ENCODE measurements at regions not wholly inside any gene's neighbourhood (a gene's known extent, or its start where the extent isn't known, plus 50 kb on each side); places are given as distances from the start of the nearest gene placed in this dataset.

DNA sequence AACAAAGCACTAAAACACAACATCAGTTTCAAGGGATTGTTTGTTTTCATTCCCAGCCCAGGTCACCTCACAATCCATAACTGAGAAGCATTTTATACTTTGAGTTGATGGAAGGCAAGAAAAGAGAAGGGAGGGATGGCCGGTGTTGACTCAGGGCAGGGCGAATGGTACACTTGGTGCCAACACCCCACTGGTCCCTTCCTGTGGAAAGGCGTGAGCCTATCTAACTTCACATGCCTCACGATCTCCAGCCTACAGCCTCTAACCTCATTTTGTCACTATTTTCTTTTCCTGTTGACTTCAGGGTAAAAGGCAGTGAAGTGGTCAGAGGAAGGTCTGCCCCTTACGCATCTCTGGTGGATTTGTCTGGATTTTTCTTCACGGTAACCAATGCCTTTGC lies 53.5 kb upstream of the SASH1 start:
- H3K4me1 ChIP-seq (ENCODE audit: insufficient read depth, low read length) = no peaks in the 10 kb centered on the region
- ATAC-seq (no peak), DNase-seq (no peak)
- H3K79me2 ChIP-seq (ENCODE audit: low read length) = no peaks in the 10 kb centered on the region
- H4K20me1 ChIP-seq (ENCODE audit: low read length) = no peaks in the 10 kb centered on the region
- CTCF ChIA-PET = no interaction called here
- H3K27ac ChIP-seq (ENCODE audit: low read length) = no peak overlapping the region
- H3K9ac ChIP-seq (ENCODE audit: low read length) = no peak overlapping the region
- H3K36me3 ChIP-seq (ENCODE audit: low read depth, low read length) = no peaks in the 10 kb centered on the region
- no peaks in the 10 kb centered on the region for H3F3A ChIP-seq (ENCODE audit: low read length, unreplicated experiment)
- H3K9me3 ChIP-seq (ENCODE audit: low read length) = no peaks in the 10 kb centered on the region
- no peaks in the 10 kb centered on the region for H3K9me2 ChIP-seq (replicated peaks; ENCODE audit: low read length)
- intact Hi-C loops (cut with micrococcal nuclease) = no loop called here
- H3K27me3 ChIP-seq (ENCODE audit: low read length) = no peaks in the 10 kb centered on the region
- H2AFZ ChIP-seq (ENCODE audit: low read length) = no peak overlapping the region
- H3K4me3 ChIP-seq (ENCODE audit: low read length) = no peak overlapping the region
- no TSS peak for BruUV-seq (replicated peaks)
- TF ChIP-seq EZH2 (IDR thresholded peaks at IDR 0.05; ENCODE audit: low read length, unreplicated experiment) (no peak), CTCF (conservative IDR thresholded peaks at IDR 0.05; ENCODE audit: low read depth, low read length) (no peak), EZH2phosphoT487 (IDR thresholded peaks at IDR 0.05; ENCODE audit: borderline replicate concordance, low read length) (no peak)
- H3K4me2 ChIP-seq (ENCODE audit: low read length) = no peak overlapping the region
- POLR2A ChIA-PET (ENCODE audit: unreplicated experiment) = no interaction called here

GRCh38 chr6:148291876-148292275 lies 50.8 kb upstream of the SASH1 start:
- Histone ChIP-seq H3K9me3 (ENCODE audit: low read length) (no peaks in the 10 kb centered on the region), H3K79me2 (ENCODE audit: low read length) (no peaks in the 10 kb centered on the region), H3K9ac (ENCODE audit: low read length) (no peak overlapping the region), H3K27me3 (ENCODE audit: low read length) (no peaks in the 10 kb centered on the region), H3K36me3 (ENCODE audit: low read depth, low read length) (no peaks in the 10 kb centered on the region), H3K9me2 (replicated peaks; ENCODE audit: low read length) (no peaks in the 10 kb centered on the region), H2AFZ (ENCODE audit: low read length) (no peak overlapping the region), H3K4me2 (ENCODE audit: low read length) (no peak overlapping the region), H3K4me3 (ENCODE audit: low read length) (no peak overlapping the region), H3K27ac (ENCODE audit: low read length) (no peak overlapping the region), H4K20me1 (ENCODE audit: low read length) (no peaks in the 10 kb centered on the region), H3F3A (ENCODE audit: low read length, unreplicated experiment) (no peaks in the 10 kb centered on the region), H3K4me1 (ENCODE audit: insufficient read depth, low read length) (no peaks in the 10 kb centered on the region)
- no peak for ATAC-seq
- ChIA-PET POLR2A (ENCODE audit: unreplicated experiment) (no interaction called here), CTCF (no interaction called here)
- intact Hi-C loops (cut with micrococcal nuclease) = no loop called here
- no TSS peak for BruUV-seq (replicated peaks)
- DNase-seq = no peak
- TF ChIP-seq EZH2phosphoT487 (IDR thresholded peaks at IDR 0.05; ENCODE audit: borderline replicate concordance, low read length) (no peak), EZH2 (IDR thresholded peaks at IDR 0.05; ENCODE audit: low read length, unreplicated experiment) (no peak), CTCF (conservative IDR thresholded peaks at IDR 0.05; ENCODE audit: low read depth, low read length) (no peak)

Measured in PC-3 (cell line).